Chondrocyte (in vitro differentiated cells): ENCODE measurements at regions not wholly inside any gene's neighbourhood (a gene's known extent, or its start where the extent isn't known, plus 50 kb on each side); places are given as distances from the start of the nearest gene placed in this dataset.

Source experiments
- DNase-seq: peaks from one replicate; pipeline ENCODE4 v3.0.0; 2021; ENCODE audit warnings: mixed read lengths, low spot score
- H3K27ac Mint-ChIP-seq: one replicate; pipeline ENCODE4 v1.8.0; 2021; ENCODE audit warnings: mild to moderate bottlenecking, moderate library complexity, mixed read lengths; ENCODE audit not compliant: unreplicated experiment
- H3K27me3 Mint-ChIP-seq: 2 replicates; pipeline ENCODE4 v1.8.0; 2021; ENCODE audit warnings: low read depth, mixed read lengths
- H3K36me3 Mint-ChIP-seq: 2 replicates; pipeline ENCODE4 v1.8.0; 2021; ENCODE audit warnings: low read depth, mixed read lengths
- H3K4me1 Mint-ChIP-seq: 2 replicates; pipeline ENCODE4 v1.8.0; 2021; ENCODE audit warnings: low read depth, mild to moderate bottlenecking, mixed read lengths
- H3K4me3 Mint-ChIP-seq: one replicate; pipeline ENCODE4 v1.8.0; 2021; ENCODE audit warnings: mild to moderate bottlenecking, moderate library complexity, mixed read lengths; ENCODE audit not compliant: unreplicated experiment
- H3K9me3 Mint-ChIP-seq: 2 replicates; pipeline ENCODE4 v1.8.0; 2021; ENCODE audit warnings: low read depth, mixed read lengths
- CTCF ChIP-seq: fragments of 200-600 bp; sonication (generic); IDR thresholded peaks from 2 replicates; pipeline ENCODE4 v1.5.0; 2021; ENCODE audit warnings: antibody characterized with exemption, mild to moderate bottlenecking, moderate library complexity

- no peak overlapping the region for H3K4me3 Mint-ChIP-seq
- H3K36me3 Mint-ChIP-seq, result no peaks in the 10 kb centered on the region
- DNase-seq, result no peak
- no peaks in the 10 kb centered on the region for H3K4me1 Mint-ChIP-seq
- H3K9me3 Mint-ChIP-seq, result peaks cover 15% of the 10 kb centered on the region
- TF ChIP-seq CTCF, result no peak
- H3K27ac Mint-ChIP-seq, result no peak overlapping the region
- no peaks in the 10 kb centered on the region for H3K27me3 Mint-ChIP-seq
These were observed 461.0 kb downstream of the KIF20B start for GRCh38 chr10:90162271-90162853.

GRCh38 chr10:90167174-90168064 lies 466.0 kb downstream of the KIF20B start:
- no peaks in the 10 kb centered on the region for H3K36me3 Mint-ChIP-seq
- TF ChIP-seq CTCF, result no peak
- H3K4me3 Mint-ChIP-seq, result no peak overlapping the region
- no peak for DNase-seq
- no peak overlapping the region for H3K27ac Mint-ChIP-seq
- H3K27me3 Mint-ChIP-seq, result peaks cover 12% of the 10 kb centered on the region
- H3K9me3 Mint-ChIP-seq, result peaks cover 13% of the 10 kb centered on the region
- H3K4me1 Mint-ChIP-seq, result no peaks in the 10 kb centered on the region

GRCh38 chr10:90168244-90168643 lies 466.9 kb downstream of the KIF20B start:
- Mint-ChIP-seq H3K36me3 (no peaks in the 10 kb centered on the region), H3K27ac (no peak overlapping the region), H3K4me1 (no peaks in the 10 kb centered on the region), H3K4me3 (no peak overlapping the region), H3K27me3 (peaks cover 12% of the 10 kb centered on the region), H3K9me3 (peaks cover 13% of the 10 kb centered on the region)
- DNase-seq, result no peak
- no peak for TF ChIP-seq CTCF

GRCh38 chr10:90171014-90171722 lies 469.8 kb downstream of the KIF20B start:
- no peak for DNase-seq
- peaks cover 15% of the 10 kb centered on the region for H3K27me3 Mint-ChIP-seq
- no peaks in the 10 kb centered on the region for H3K36me3 Mint-ChIP-seq
- peaks cover 8% of the 10 kb centered on the region for H3K9me3 Mint-ChIP-seq
- H3K27ac Mint-ChIP-seq, result no peak overlapping the region
- TF ChIP-seq CTCF, result no peak
- no peak overlapping the region for H3K4me3 Mint-ChIP-seq
- no peaks in the 10 kb centered on the region for H3K4me1 Mint-ChIP-seq

GRCh38 chr10:90174531-90174930 lies 473.1 kb downstream of the KIF20B start:
- no peak for DNase-seq
- no peak overlapping the region for H3K4me3 Mint-ChIP-seq
- no peak overlapping the region for H3K27ac Mint-ChIP-seq
- H3K27me3 Mint-ChIP-seq, result peaks cover 15% of the 10 kb centered on the region
- no peaks in the 10 kb centered on the region for H3K36me3 Mint-ChIP-seq
- H3K9me3 Mint-ChIP-seq, result peaks cover 6% of the 10 kb centered on the region
- H3K4me1 Mint-ChIP-seq, result no peaks in the 10 kb centered on the region
- no peak for TF ChIP-seq CTCF
